EL (cell line): ENCODE measurements at regions not wholly inside any gene's neighbourhood (a gene's known extent, or its start where the extent isn't known, plus 50 kb on each side); places are given as distances from the start of the nearest gene placed in this dataset.
"Not testable (repeated sequence)": the region's sequence is repeated elsewhere in the genome, so short reads cannot be mapped to it uniquely, and the experiment has no call there.

Experiments
- DNase-seq: peaks from one replicate; pipeline ENCODE4 v3.0.0-alpha.2; 2016

GRCh38 chr4:131159261-131159660 lies 1989.8 kb upstream of the PCDH10 start:
- no peak for DNase-seq

GRCh38 chr4:131192318-131192717 lies 1956.8 kb upstream of the PCDH10 start:
- no peak for DNase-seq

GRCh38 chr4:131207589-131207988 lies 1941.5 kb upstream of the PCDH10 start:
- no peak for DNase-seq

GRCh38 chr4:131248314-131248713 lies 1900.8 kb upstream of the PCDH10 start:
- no peak for DNase-seq

GRCh38 chr4:131251321-131251720 lies 1897.8 kb upstream of the PCDH10 start:
- DNase-seq = no peak

GRCh38 chr4:131257241-131257640 lies 1891.9 kb upstream of the PCDH10 start:
- DNase-seq = no peak

- no peak for DNase-seq
Measured at GRCh38 chr4:131258361-131258760, 1890.7 kb upstream of the PCDH10 start.

- DNase-seq = no peak
Measured at GRCh38 chr4:131288441-131288840, 1860.7 kb upstream of the PCDH10 start.

GRCh38 chr4:131296192-131296591 lies 1852.9 kb upstream of the PCDH10 start:
- DNase-seq = no peak

- peak; percentile 0 for DNase-seq
Measured at GRCh38 chr4:131302108-131302507, 1847.0 kb upstream of the PCDH10 start.

- peak; percentile 2 for DNase-seq
Measured at GRCh38 chr4:131304686-131305085, 1844.4 kb upstream of the PCDH10 start.

GRCh38 chr4:131309628-131310027 lies 1839.5 kb upstream of the PCDH10 start:
- no peak for DNase-seq

GRCh38 chr4:131316086-131316485 lies 1833.0 kb upstream of the PCDH10 start:
- no peak for DNase-seq

GRCh38 chr4:131337936-131338335 lies 1811.2 kb upstream of the PCDH10 start:
- DNase-seq = no peak

GRCh38 chr4:131339137-131339536 lies 1810.0 kb upstream of the PCDH10 start:
- DNase-seq = no peak

- no peak for DNase-seq
Measured at GRCh38 chr4:131344761-131345160, 1804.3 kb upstream of the PCDH10 start.

GRCh38 chr4:131347816-131348215 lies 1801.3 kb upstream of the PCDH10 start:
- DNase-seq = no peak

GRCh38 chr4:131348263-131348662 lies 1800.8 kb upstream of the PCDH10 start:
- no peak for DNase-seq

- not testable (repeated sequence) for DNase-seq
Measured at GRCh38 chr4:131352371-131352770, 1796.7 kb upstream of the PCDH10 start.

- no peak for DNase-seq
Measured at GRCh38 chr4:131366714-131367113, 1782.4 kb upstream of the PCDH10 start.

GRCh38 chr4:131367441-131367840 lies 1781.7 kb upstream of the PCDH10 start:
- no peak for DNase-seq

GRCh38 chr4:131370846-131371245 lies 1778.2 kb upstream of the PCDH10 start:
- DNase-seq = no peak

- DNase-seq = no peak
Measured at GRCh38 chr4:131381055-131381454, 1768.0 kb upstream of the PCDH10 start.

- DNase-seq = no peak
Measured at GRCh38 chr4:131382839-131383238, 1766.3 kb upstream of the PCDH10 start.

- no peak for DNase-seq
Measured at GRCh38 chr4:131388277-131388676, 1760.8 kb upstream of the PCDH10 start.

GRCh38 chr4:131408102-131408501 lies 1741.0 kb upstream of the PCDH10 start:
- DNase-seq = no peak
